Liver (tissue), 3 donors: ENCODE measurements at regions not wholly inside any gene's neighbourhood (a gene's known extent, or its start where the extent isn't known, plus 50 kb on each side); places are given as distances from the start of the nearest gene placed in this dataset.

Experiments used
- FOXA2 ChIP-seq: IDR thresholded peaks from 2 replicates; pipeline ENCODE4 v1.6.1; 2016; ENCODE audit warnings: antibody characterized with exemption
- HNF4A ChIP-seq, 2 donors: conservative IDR thresholded peaks; 2 replicates each; pipeline ENCODE4 v1.6.1; 2016; ENCODE audit warnings: antibody characterized with exemption in 2 of 2, mild to moderate bottlenecking in 2 of 2
- HNF4G ChIP-seq: IDR thresholded peaks from 2 replicates; pipeline ENCODE4 v1.6.1; 2016; ENCODE audit warnings: antibody characterized with exemption
- RAD21 ChIP-seq, 2 donors: IDR thresholded peaks; 2 replicates each; pipeline ENCODE4 v1.6.1; 2016; ENCODE audit warnings: antibody characterized with exemption in 2 of 2, mild to moderate bottlenecking in 2 of 2
- SP1 ChIP-seq: IDR thresholded peaks from 2 replicates; pipeline ENCODE4 v1.6.1; 2018; ENCODE audit warnings: antibody characterized with exemption, mild to moderate bottlenecking
- YY1 ChIP-seq: IDR thresholded peaks from 2 replicates; pipeline ENCODE4 v1.6.1; 2016; ENCODE audit warnings: antibody characterized with exemption, mild to moderate bottlenecking
- TF ChIP-seq, protein P1 (sequence below): IDR thresholded peaks from 2 replicates; pipeline ENCODE4 v1.6.1; 2016; ENCODE audit warnings: antibody characterized with exemption
- TF ChIP-seq, protein P2 (sequence below): IDR thresholded peaks from 2 replicates; pipeline ENCODE4 v1.6.1; 2016; ENCODE audit warnings: antibody characterized with exemption, mild to moderate bottlenecking
- TF ChIP-seq, protein P3 (sequence below): fragments of 150-350 bp; IDR thresholded peaks from 2 replicates; pipeline ENCODE4 v1.5.1; 2017; ENCODE audit warnings: improper control_type of control experiment, low read depth, low read length; ENCODE audit not compliant: missing input control
- TF ChIP-seq, protein P4 (sequence below): IDR thresholded peaks from 2 replicates; pipeline ENCODE4 v1.6.1; 2016; ENCODE audit warnings: antibody characterized with exemption
- TF ChIP-seq, protein P5 (sequence below): IDR thresholded peaks from 2 replicates; pipeline ENCODE4 v1.6.1; 2016; ENCODE audit warnings: antibody characterized with exemption
- donor health status: healthy.
- donor health status: healthy.

DNA sequence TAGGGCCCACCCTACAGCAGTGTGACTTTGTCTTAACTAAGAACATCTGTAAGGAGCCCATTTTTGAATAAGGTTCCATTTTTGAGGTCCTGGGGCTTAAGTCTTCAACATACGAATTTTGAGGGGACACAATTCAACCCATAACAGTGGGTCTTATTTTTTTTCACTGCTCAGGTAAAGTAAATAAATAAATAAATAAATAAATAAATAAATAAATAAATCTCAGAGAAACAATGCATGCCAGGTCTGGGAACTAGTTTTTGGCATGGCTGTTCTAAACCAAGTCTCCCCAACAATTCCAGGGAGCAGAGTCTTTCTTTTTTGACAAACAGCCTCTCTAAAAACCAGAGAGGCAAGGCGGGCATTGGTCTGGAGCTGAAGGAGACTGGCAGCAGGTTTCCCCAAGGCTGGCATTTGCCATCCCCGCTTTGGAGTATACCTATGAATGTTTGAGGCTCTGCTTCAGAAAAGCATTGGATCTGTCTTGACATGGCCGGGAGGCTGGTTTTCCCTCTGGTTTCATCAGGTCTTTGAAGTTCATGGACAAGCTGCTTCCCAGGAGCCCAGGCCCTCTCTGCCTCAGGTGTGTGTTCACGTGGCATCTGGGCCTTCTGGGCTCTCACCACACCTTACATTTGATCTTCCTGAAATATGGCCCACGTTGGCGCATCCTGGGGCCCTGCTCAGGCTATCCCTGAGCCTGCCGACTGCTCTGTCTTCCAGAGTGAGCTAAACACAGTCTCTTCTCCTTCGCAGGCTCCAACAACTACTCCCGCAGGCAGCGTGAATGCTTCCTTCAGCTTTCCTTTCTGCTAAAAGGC, 545.2 kb downstream of the BCL11B start:
- TF ChIP-seq, protein P1, sequence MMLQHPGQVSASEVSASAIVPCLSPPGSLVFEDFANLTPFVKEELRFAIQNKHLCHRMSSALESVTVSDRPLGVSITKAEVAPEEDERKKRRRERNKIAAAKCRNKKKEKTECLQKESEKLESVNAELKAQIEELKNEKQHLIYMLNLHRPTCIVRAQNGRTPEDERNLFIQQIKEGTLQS = no peak
- TF ChIP-seq, protein P2, sequence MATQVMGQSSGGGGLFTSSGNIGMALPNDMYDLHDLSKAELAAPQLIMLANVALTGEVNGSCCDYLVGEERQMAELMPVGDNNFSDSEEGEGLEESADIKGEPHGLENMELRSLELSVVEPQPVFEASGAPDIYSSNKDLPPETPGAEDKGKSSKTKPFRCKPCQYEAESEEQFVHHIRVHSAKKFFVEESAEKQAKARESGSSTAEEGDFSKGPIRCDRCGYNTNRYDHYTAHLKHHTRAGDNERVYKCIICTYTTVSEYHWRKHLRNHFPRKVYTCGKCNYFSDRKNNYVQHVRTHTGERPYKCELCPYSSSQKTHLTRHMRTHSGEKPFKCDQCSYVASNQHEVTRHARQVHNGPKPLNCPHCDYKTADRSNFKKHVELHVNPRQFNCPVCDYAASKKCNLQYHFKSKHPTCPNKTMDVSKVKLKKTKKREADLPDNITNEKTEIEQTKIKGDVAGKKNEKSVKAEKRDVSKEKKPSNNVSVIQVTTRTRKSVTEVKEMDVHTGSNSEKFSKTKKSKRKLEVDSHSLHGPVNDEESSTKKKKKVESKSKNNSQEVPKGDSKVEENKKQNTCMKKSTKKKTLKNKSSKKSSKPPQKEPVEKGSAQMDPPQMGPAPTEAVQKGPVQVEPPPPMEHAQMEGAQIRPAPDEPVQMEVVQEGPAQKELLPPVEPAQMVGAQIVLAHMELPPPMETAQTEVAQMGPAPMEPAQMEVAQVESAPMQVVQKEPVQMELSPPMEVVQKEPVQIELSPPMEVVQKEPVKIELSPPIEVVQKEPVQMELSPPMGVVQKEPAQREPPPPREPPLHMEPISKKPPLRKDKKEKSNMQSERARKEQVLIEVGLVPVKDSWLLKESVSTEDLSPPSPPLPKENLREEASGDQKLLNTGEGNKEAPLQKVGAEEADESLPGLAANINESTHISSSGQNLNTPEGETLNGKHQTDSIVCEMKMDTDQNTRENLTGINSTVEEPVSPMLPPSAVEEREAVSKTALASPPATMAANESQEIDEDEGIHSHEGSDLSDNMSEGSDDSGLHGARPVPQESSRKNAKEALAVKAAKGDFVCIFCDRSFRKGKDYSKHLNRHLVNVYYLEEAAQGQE = no peak
- TF ChIP-seq, protein P3, sequence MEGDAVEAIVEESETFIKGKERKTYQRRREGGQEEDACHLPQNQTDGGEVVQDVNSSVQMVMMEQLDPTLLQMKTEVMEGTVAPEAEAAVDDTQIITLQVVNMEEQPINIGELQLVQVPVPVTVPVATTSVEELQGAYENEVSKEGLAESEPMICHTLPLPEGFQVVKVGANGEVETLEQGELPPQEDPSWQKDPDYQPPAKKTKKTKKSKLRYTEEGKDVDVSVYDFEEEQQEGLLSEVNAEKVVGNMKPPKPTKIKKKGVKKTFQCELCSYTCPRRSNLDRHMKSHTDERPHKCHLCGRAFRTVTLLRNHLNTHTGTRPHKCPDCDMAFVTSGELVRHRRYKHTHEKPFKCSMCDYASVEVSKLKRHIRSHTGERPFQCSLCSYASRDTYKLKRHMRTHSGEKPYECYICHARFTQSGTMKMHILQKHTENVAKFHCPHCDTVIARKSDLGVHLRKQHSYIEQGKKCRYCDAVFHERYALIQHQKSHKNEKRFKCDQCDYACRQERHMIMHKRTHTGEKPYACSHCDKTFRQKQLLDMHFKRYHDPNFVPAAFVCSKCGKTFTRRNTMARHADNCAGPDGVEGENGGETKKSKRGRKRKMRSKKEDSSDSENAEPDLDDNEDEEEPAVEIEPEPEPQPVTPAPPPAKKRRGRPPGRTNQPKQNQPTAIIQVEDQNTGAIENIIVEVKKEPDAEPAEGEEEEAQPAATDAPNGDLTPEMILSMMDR = no peak
- TF ChIP-seq RAD21 (IDR thresholded peaks at IDR 0.05) (no peak), YY1 (no peak), HNF4G (no peak), SP1 (no peak), HNF4A (conservative IDR thresholded peaks at IDR 0.05) (no peak), FOXA2 (no peak)
- TF ChIP-seq, protein P4, sequence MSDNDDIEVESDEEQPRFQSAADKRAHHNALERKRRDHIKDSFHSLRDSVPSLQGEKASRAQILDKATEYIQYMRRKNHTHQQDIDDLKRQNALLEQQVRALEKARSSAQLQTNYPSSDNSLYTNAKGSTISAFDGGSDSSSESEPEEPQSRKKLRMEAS = no peak
- TF ChIP-seq, protein P5, sequence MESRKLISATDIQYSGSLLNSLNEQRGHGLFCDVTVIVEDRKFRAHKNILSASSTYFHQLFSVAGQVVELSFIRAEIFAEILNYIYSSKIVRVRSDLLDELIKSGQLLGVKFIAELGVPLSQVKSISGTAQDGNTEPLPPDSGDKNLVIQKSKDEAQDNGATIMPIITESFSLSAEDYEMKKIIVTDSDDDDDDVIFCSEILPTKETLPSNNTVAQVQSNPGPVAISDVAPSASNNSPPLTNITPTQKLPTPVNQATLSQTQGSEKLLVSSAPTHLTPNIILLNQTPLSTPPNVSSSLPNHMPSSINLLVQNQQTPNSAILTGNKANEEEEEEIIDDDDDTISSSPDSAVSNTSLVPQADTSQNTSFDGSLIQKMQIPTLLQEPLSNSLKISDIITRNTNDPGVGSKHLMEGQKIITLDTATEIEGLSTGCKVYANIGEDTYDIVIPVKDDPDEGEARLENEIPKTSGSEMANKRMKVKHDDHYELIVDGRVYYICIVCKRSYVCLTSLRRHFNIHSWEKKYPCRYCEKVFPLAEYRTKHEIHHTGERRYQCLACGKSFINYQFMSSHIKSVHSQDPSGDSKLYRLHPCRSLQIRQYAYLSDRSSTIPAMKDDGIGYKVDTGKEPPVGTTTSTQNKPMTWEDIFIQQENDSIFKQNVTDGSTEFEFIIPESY = no peak
